ENCODE measurements at regions not wholly inside any gene's neighbourhood (a gene's known extent, or its start where the extent isn't known, plus 50 kb on each side); places are given as distances from the start of the nearest gene placed in this dataset.

GRCh38 chr5:88976914-88977313, 93.9 kb upstream of the MEF2C start:
- no peaks in the 10 kb centered on the region for H3K36me3 ChIP-seq (ENCODE audit: insufficient read depth, low read length)
- H3K27me3 ChIP-seq (ENCODE audit: control insufficient read depth, insufficient read depth, low read length): no peaks in the 10 kb centered on the region
- no peaks in the 10 kb centered on the region for H3K9me3 ChIP-seq (replicated peaks; ENCODE audit: low read length)

GRCh38 chr5:88967633-88968585, 84.9 kb upstream of the MEF2C start:
- no peaks in the 10 kb centered on the region for H3K27me3 ChIP-seq (ENCODE audit: control insufficient read depth, insufficient read depth, low read length)
- H3K9me3 ChIP-seq (replicated peaks; ENCODE audit: low read length): no peaks in the 10 kb centered on the region
- H3K4me2 ChIP-seq (ENCODE audit: low read length): no peak overlapping the region
- no peaks in the 10 kb centered on the region for H3K36me3 ChIP-seq (ENCODE audit: insufficient read depth, low read length)
- no peak overlapping the region for H3K9ac ChIP-seq (ENCODE audit: low read depth, low read length)
- H3K4me1 ChIP-seq (ENCODE audit: control insufficient read depth, insufficient read depth, low read length): no peaks in the 10 kb centered on the region
- H3K4me3 ChIP-seq (ENCODE audit: low read length): no peak overlapping the region

More at GRCh38 chr5:88976914-88977313, 93.9 kb upstream of the MEF2C start:
- no peak overlapping the region for H3K4me2 ChIP-seq (ENCODE audit: low read length)
- no peak overlapping the region for H3K9ac ChIP-seq (ENCODE audit: low read depth, low read length)
- H3K4me1 ChIP-seq (ENCODE audit: control insufficient read depth, insufficient read depth, low read length): no peaks in the 10 kb centered on the region
- H3K4me3 ChIP-seq (ENCODE audit: low read length): no peak overlapping the region

GRCh38 chr5:88964831-88965230, 81.8 kb upstream of the MEF2C start:
- H3K4me3 ChIP-seq (ENCODE audit: low read length): no peak overlapping the region
- H3K9ac ChIP-seq (ENCODE audit: low read depth, low read length): no peak overlapping the region

GRCh38 chr5:88957013-88957412, 74.0 kb upstream of the MEF2C start:
- no peaks in the 10 kb centered on the region for H3K9me3 ChIP-seq (replicated peaks; ENCODE audit: low read length)
- no peaks in the 10 kb centered on the region for H3K27me3 ChIP-seq (ENCODE audit: control insufficient read depth, insufficient read depth, low read length)
- H3K4me3 ChIP-seq (ENCODE audit: low read length): no peak overlapping the region
- H3K4me2 ChIP-seq (ENCODE audit: low read length): no peak overlapping the region
- H3K4me1 ChIP-seq (ENCODE audit: control insufficient read depth, insufficient read depth, low read length): peaks cover 34% of the 10 kb centered on the region
- H3K36me3 ChIP-seq (ENCODE audit: insufficient read depth, low read length): no peaks in the 10 kb centered on the region
- H3K9ac ChIP-seq (ENCODE audit: low read depth, low read length): no peak overlapping the region

More at GRCh38 chr5:88964831-88965230, 81.8 kb upstream of the MEF2C start:
- Histone ChIP-seq H3K4me2 (ENCODE audit: low read length) (no peak overlapping the region), H3K36me3 (ENCODE audit: insufficient read depth, low read length) (no peaks in the 10 kb centered on the region), H3K27me3 (ENCODE audit: control insufficient read depth, insufficient read depth, low read length) (no peaks in the 10 kb centered on the region), H3K4me1 (ENCODE audit: control insufficient read depth, insufficient read depth, low read length) (no peaks in the 10 kb centered on the region), H3K9me3 (replicated peaks; ENCODE audit: low read length) (no peaks in the 10 kb centered on the region)

- Histone ChIP-seq H3K36me3 (ENCODE audit: insufficient read depth, low read length) (no peaks in the 10 kb centered on the region), H3K4me1 (ENCODE audit: control insufficient read depth, insufficient read depth, low read length) (peaks cover 34% of the 10 kb centered on the region), H3K9me3 (replicated peaks; ENCODE audit: low read length) (no peaks in the 10 kb centered on the region), H3K27me3 (ENCODE audit: control insufficient read depth, insufficient read depth, low read length) (no peaks in the 10 kb centered on the region), H3K4me2 (ENCODE audit: low read length) (no peak overlapping the region), H3K4me3 (ENCODE audit: low read length) (no peak overlapping the region), H3K9ac (ENCODE audit: low read depth, low read length) (peak overlapping the region; percentile 27)
Observed at GRCh38 chr5:88956416-88956815, 73.4 kb upstream of the MEF2C start.

GRCh38 chr5:88955403-88955802, 72.4 kb upstream of the MEF2C start:
- Histone ChIP-seq H3K4me2 (ENCODE audit: low read length) (no peak overlapping the region), H3K27me3 (ENCODE audit: control insufficient read depth, insufficient read depth, low read length) (no peaks in the 10 kb centered on the region), H3K4me1 (ENCODE audit: control insufficient read depth, insufficient read depth, low read length) (peaks cover 34% of the 10 kb centered on the region), H3K4me3 (ENCODE audit: low read length) (no peak overlapping the region), H3K9me3 (replicated peaks; ENCODE audit: low read length) (no peaks in the 10 kb centered on the region), H3K36me3 (ENCODE audit: insufficient read depth, low read length) (no peaks in the 10 kb centered on the region), H3K9ac (ENCODE audit: low read depth, low read length) (peak overlapping the region; percentile 39)

- Histone ChIP-seq H3K9ac (ENCODE audit: low read depth, low read length) (peak overlapping the region; percentile 59), H3K4me3 (ENCODE audit: low read length) (no peak overlapping the region), H3K4me1 (ENCODE audit: control insufficient read depth, insufficient read depth, low read length) (peaks cover 34% of the 10 kb centered on the region), H3K9me3 (replicated peaks; ENCODE audit: low read length) (no peaks in the 10 kb centered on the region), H3K27me3 (ENCODE audit: control insufficient read depth, insufficient read depth, low read length) (no peaks in the 10 kb centered on the region), H3K4me2 (ENCODE audit: low read length) (peak overlapping the region; percentile 59), H3K36me3 (ENCODE audit: insufficient read depth, low read length) (no peaks in the 10 kb centered on the region)
Observed at GRCh38 chr5:88954511-88954910, 71.5 kb upstream of the MEF2C start.

- Histone ChIP-seq H3K4me3 (ENCODE audit: low read length) (no peak overlapping the region), H3K9me3 (replicated peaks; ENCODE audit: low read length) (no peaks in the 10 kb centered on the region), H3K27me3 (ENCODE audit: control insufficient read depth, insufficient read depth, low read length) (no peaks in the 10 kb centered on the region), H3K9ac (ENCODE audit: low read depth, low read length) (no peak overlapping the region), H3K4me2 (ENCODE audit: low read length) (no peak overlapping the region), H3K36me3 (ENCODE audit: insufficient read depth, low read length) (no peaks in the 10 kb centered on the region), H3K4me1 (ENCODE audit: control insufficient read depth, insufficient read depth, low read length) (peaks cover 34% of the 10 kb centered on the region)
Observed at GRCh38 chr5:88952996-88953643, 70.1 kb upstream of the MEF2C start.

GRCh38 chr5:88952344-88952743, 69.4 kb upstream of the MEF2C start:
- no peak overlapping the region for H3K4me3 ChIP-seq (ENCODE audit: low read length)
- H3K4me2 ChIP-seq (ENCODE audit: low read length): no peak overlapping the region
- peaks cover 34% of the 10 kb centered on the region for H3K4me1 ChIP-seq (ENCODE audit: control insufficient read depth, insufficient read depth, low read length)
- H3K27me3 ChIP-seq (ENCODE audit: control insufficient read depth, insufficient read depth, low read length): no peaks in the 10 kb centered on the region
- H3K36me3 ChIP-seq (ENCODE audit: insufficient read depth, low read length): no peaks in the 10 kb centered on the region
- H3K9ac ChIP-seq (ENCODE audit: low read depth, low read length): no peak overlapping the region
- no peaks in the 10 kb centered on the region for H3K9me3 ChIP-seq (replicated peaks; ENCODE audit: low read length)

- Histone ChIP-seq H3K4me1 (ENCODE audit: control insufficient read depth, insufficient read depth, low read length) (peaks cover 28% of the 10 kb centered on the region), H3K27me3 (ENCODE audit: control insufficient read depth, insufficient read depth, low read length) (no peaks in the 10 kb centered on the region), H3K4me2 (ENCODE audit: low read length) (no peak overlapping the region), H3K36me3 (ENCODE audit: insufficient read depth, low read length) (no peaks in the 10 kb centered on the region), H3K9me3 (replicated peaks; ENCODE audit: low read length) (no peaks in the 10 kb centered on the region), H3K4me3 (ENCODE audit: low read length) (no peak overlapping the region), H3K9ac (ENCODE audit: low read depth, low read length) (no peak overlapping the region)
Observed at GRCh38 chr5:88951457-88951856, 68.5 kb upstream of the MEF2C start.

GRCh38 chr5:88948746-88949600, 66.0 kb upstream of the MEF2C start:
- H3K9ac ChIP-seq (ENCODE audit: low read depth, low read length): no peak overlapping the region
- H3K9me3 ChIP-seq (replicated peaks; ENCODE audit: low read length): no peaks in the 10 kb centered on the region
- H3K4me3 ChIP-seq (ENCODE audit: low read length): no peak overlapping the region

More at GRCh38 chr5:88948746-88949600, 66.0 kb upstream of the MEF2C start:
- Histone ChIP-seq H3K4me1 (ENCODE audit: control insufficient read depth, insufficient read depth, low read length) (peaks cover 8% of the 10 kb centered on the region), H3K27me3 (ENCODE audit: control insufficient read depth, insufficient read depth, low read length) (no peaks in the 10 kb centered on the region), H3K36me3 (ENCODE audit: insufficient read depth, low read length) (no peaks in the 10 kb centered on the region), H3K4me2 (ENCODE audit: low read length) (no peak overlapping the region)
